ENCODE measurements at regions not wholly inside any gene's neighbourhood (a gene's known extent, or its start where the extent isn't known, plus 50 kb on each side); places are given as distances from the start of the nearest gene placed in this dataset.

DNA sequence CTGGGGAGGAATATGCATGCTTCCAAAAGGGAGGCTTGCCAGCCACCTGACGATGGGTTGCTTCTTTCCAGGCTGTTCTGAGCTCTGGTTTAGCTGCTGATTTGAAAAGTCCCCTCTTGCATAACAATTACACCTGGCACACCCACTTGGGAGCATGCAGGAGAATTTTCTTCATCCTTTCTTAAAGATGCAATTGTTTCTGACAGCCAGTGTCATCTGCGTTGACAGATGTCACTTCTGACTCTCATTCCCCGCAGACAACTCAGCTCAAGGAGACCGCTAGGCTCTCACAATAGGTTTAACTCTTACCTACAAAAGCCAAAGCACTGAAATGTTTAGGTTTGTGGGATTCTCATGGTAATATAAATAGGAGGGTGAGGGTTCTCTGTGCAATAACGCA, 185.6 kb upstream of the SYNPR start:
- TF ChIP-seq HDAC2 (IDR thresholded peaks at IDR 0.05; ENCODE audit: borderline replicate concordance in 1 of 2, low read depth in 2 of 2, low read length in 2 of 2) (no peak), SP4 (IDR thresholded peaks at IDR 0.05; ENCODE audit: low read length) (no peak), SIN3A (conservative IDR thresholded peaks at IDR 0.05 in 1 of 2, IDR thresholded peaks at IDR 0.05 in 1 of 2; ENCODE audit: low read depth in 1 of 2, low read length in 2 of 2) (peak; percentile 67 to 71; a peak in 1 of 4 replicates), CBX8 (IDR thresholded peaks at IDR 0.05; ENCODE audit: borderline replicate concordance, low read depth, low read length) (no peak)
- no peak overlapping the region for H3K23ac ChIP-seq (ENCODE audit: insufficient read length)
- no peak overlapping the region for H2BK120ac ChIP-seq (replicated peaks; ENCODE audit: low read depth, low read length)
- peaks cover 0 to 5% (median 0%) of the 10 kb centered on the region in 4 experiments; a peak in 2 of 8 replicates for H3K36me3 ChIP-seq (ENCODE audit: control insufficient read depth in 2 of 4, insufficient read depth in 4 of 4, low read length in 3 of 4)
- H3K27ac ChIP-seq (ENCODE audit: low read depth, low read length), result no peak overlapping the region
- no peak overlapping the region for H3K4me2 ChIP-seq (ENCODE audit: insufficient read depth in 1 of 2, low read depth in 2 of 2, low read length in 2 of 2)
- H3K27me3 ChIP-seq (replicated peaks in 1 of 4; ENCODE audit: control insufficient read depth in 3 of 4, extremely low read depth in 1 of 4, insufficient read depth in 3 of 4, low read length in 3 of 4), result no peaks in the 10 kb centered on the region
- ChIA-PET CTCF (ENCODE audit: partially characterized antibody) (interaction anchor here (0.9 to 1.1 kb wide), 3 partner anchors 15 to 168 kb away, joined by 3 to 6 read pairs (median 3); no protein-coding TSS in a partner anchor), POLR2A (ENCODE audit: partially characterized antibody) (interaction anchor here (0.7 to 0.9 kb wide), 3 partner anchors 15 to 108 kb away, joined by 3 to 4 read pairs (median 3); no protein-coding TSS in a partner anchor)
- no peak overlapping the region for H3K14ac ChIP-seq (ENCODE audit: insufficient read length)
- H3K4ac ChIP-seq (replicated peaks; ENCODE audit: insufficient read length, low read depth, low read length), result no peak overlapping the region
- H2BK15ac ChIP-seq (ENCODE audit: low read length), result no peak overlapping the region
- H3K18ac ChIP-seq (ENCODE audit: extremely low read depth, low read length), result no peak overlapping the region
- H3K4me3 ChIP-seq (ENCODE audit: extremely low read depth in 1 of 4, insufficient read depth in 2 of 4, low read depth in 3 of 4, low read length in 4 of 4), result no peak overlapping the region
- no peak overlapping the region for H2BK20ac ChIP-seq (ENCODE audit: low read length)
- no peak overlapping the region for H2AFZ ChIP-seq (ENCODE audit: low read length)
- DNase-seq (ENCODE audit: low read depth in 1 of 2, low spot score in 2 of 2) (no peak), FAIRE-seq (no peak)
- H3K9me3 ChIP-seq (ENCODE audit: insufficient read depth in 2 of 2, low read depth in 1 of 2, low read length in 1 of 2), result no peaks in the 10 kb centered on the region; a peak in 1 of 4 replicates
- no peak overlapping the region for H4K91ac ChIP-seq (replicated peaks; ENCODE audit: insufficient read length, low read length)
- H3K56ac ChIP-seq (replicated peaks; ENCODE audit: insufficient read length, low read depth, low read length), result no peak overlapping the region
- H4K8ac ChIP-seq (ENCODE audit: extremely low read depth, insufficient read depth, low read length), result no peak overlapping the region
- peaks cover 0 to 13% (median 4%) of the 10 kb centered on the region in 4 experiments; a peak in 5 of 7 replicates for H3K4me1 ChIP-seq (replicated peaks in 1 of 4; ENCODE audit: control insufficient read depth in 3 of 4, insufficient read depth in 4 of 4, low read length in 3 of 4)
- H2BK12ac ChIP-seq (ENCODE audit: low read depth, low read length), result no peak overlapping the region
- H3K23me2 ChIP-seq (ENCODE audit: low read depth, low read length), result no peaks in the 10 kb centered on the region
- H3K79me1 ChIP-seq (ENCODE audit: low read depth, low read length), result no peaks in the 10 kb centered on the region
- H3K79me2 ChIP-seq (ENCODE audit: control insufficient read depth in 1 of 2, insufficient read depth in 2 of 2, low read length in 2 of 2), result no peaks in the 10 kb centered on the region
- 82% methylated on average over 5 of the region's 5 CpGs; no CpG with 5 or more reads in 1 of the 2 experiments for whole genome bisulfite sequencing, 2 experiments (ENCODE audit: extremely low coverage in 1 of 2, insufficient coverage in 1 of 2, insufficient read length in 1 of 2, insufficient replicate concordance in 2 of 2, low coverage in 1 of 2, low lambda C conversion rate in 2 of 2, missing lambda C conversion rate in 1 of 2)
- H2BK5ac ChIP-seq (ENCODE audit: low read depth, low read length), result no peak overlapping the region
- H4K5ac ChIP-seq (ENCODE audit: insufficient read length, low read depth, low read length), result no peak overlapping the region
- H4K20me1 ChIP-seq (replicated peaks in 1 of 2; ENCODE audit: control insufficient read depth in 1 of 2, insufficient read depth in 2 of 2, low read length in 2 of 2), result no peaks in the 10 kb centered on the region
- no peak overlapping the region; a peak in 1 of 7 replicates for H3K9ac ChIP-seq (replicated peaks in 1 of 4; ENCODE audit: extremely low read depth in 1 of 4, low read depth in 3 of 4, low read length in 3 of 4)
- H2AK5ac ChIP-seq (ENCODE audit: low read depth, low read length), result no peak overlapping the region
